RWPE1 (cell line): ENCODE measurements at regions not wholly inside any gene's neighbourhood (a gene's known extent, or its start where the extent isn't known, plus 50 kb on each side); places are given as distances from the start of the nearest gene placed in this dataset.

ENCODE experiments used
- CTCF ChIA-PET: fragments of 350-600 bp; sonication (Branson Sonifier 250); formaldehyde crosslinking; extraction: SDS; loops from one replicate; lab custom pipeline; 2021; lab: Yijun Ruan, JAX
- POLR2A ChIA-PET: fragments of 400-600 bp; formaldehyde crosslinking; extraction: SDS; loops from one replicate; lab custom pipeline; 2020; ENCODE audit warnings: antibody characterized with exemption; ENCODE audit not compliant: low non-redundant PET; lab: Yijun Ruan, JAX
- DNase-seq: peaks from one replicate; pipeline ENCODE4 v3.0.0; 2012; ENCODE audit warnings: low spot score
- H3K27ac ChIP-seq: fragments of 450-650 bp; 2 replicates; pipeline ENCODE4 v1.5.1; 2017
- TF ChIP-seq, protein P1 (sequence below): fragments of 450-650 bp; conservative IDR thresholded peaks from 2 replicates; pipeline ENCODE4 v1.5.1; 2017; ENCODE audit warnings: low read depth, mild to moderate bottlenecking

DNA sequence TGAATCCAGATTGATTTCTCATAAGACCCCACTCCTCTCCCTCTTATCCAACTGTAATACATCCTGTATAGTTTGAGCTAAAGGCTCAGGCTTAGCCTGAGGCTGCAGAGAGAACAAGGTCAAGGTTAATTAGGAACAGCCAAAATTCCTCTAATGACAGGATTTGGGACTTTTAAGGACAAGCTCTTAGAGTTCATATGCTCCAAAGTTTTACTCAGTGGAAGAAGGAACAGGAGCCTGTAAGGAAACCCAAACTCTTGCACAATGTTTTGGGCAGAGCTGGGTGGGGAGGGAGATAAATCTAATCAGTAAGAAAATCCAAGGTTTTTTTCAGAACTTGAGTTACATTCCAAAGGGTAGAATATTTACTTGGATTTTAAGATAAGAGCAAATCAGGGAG lies 238.8 kb downstream of the QDPR start:
- TF ChIP-seq, protein P1, sequence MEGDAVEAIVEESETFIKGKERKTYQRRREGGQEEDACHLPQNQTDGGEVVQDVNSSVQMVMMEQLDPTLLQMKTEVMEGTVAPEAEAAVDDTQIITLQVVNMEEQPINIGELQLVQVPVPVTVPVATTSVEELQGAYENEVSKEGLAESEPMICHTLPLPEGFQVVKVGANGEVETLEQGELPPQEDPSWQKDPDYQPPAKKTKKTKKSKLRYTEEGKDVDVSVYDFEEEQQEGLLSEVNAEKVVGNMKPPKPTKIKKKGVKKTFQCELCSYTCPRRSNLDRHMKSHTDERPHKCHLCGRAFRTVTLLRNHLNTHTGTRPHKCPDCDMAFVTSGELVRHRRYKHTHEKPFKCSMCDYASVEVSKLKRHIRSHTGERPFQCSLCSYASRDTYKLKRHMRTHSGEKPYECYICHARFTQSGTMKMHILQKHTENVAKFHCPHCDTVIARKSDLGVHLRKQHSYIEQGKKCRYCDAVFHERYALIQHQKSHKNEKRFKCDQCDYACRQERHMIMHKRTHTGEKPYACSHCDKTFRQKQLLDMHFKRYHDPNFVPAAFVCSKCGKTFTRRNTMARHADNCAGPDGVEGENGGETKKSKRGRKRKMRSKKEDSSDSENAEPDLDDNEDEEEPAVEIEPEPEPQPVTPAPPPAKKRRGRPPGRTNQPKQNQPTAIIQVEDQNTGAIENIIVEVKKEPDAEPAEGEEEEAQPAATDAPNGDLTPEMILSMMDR = no peak
- no peak overlapping the region for H3K27ac ChIP-seq
- no peak for DNase-seq
- CTCF ChIA-PET = interaction anchor here (0.6 kb wide), 1 partner anchor 61 kb away, joined by 6 read pairs; no protein-coding TSS in a partner anchor
- POLR2A ChIA-PET = no interaction called here

DNA sequence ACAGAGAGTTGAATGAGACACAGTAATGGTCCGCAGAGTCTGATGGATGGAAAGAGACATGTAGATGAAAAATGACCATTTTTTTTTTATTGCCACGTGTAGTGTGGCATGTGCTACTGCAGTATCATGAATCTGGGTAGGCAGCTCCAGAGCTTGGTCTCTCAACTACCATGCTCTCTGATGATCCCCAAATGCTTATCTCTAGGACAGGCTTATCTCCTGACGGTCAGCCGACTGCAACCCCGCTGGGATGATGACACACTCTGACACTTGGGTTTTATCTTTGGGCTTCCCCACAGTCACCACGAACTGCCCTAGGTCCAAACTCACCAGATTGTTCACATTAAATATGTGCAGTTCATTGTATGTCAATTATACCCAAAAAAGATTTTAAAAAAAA lies 239.7 kb downstream of the QDPR start:
- CTCF ChIA-PET = no interaction called here
- DNase-seq = no peak
- no peak overlapping the region for H3K27ac ChIP-seq
- TF ChIP-seq, protein P1 = no peak
- POLR2A ChIA-PET = no interaction called here

DNA sequence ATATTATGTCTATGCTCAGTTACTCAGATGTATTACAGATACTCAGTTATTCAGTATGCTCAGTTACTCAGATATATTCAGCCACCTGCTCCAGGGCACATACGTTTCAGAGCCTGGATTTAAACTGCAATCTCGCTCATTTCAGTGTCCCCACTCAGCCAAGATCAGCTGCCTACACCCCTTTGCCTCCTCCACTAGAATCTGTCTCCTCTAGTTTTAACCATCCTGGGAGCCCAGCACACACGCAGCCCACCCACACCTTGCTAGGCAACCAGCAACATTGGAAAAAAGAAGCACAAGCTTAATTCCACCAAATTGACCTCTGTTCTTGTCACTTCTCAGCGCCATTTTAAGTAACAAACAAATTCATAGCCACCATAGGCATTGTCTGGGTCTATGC lies 246.2 kb downstream of the QDPR start:
- no peak for DNase-seq
- ChIA-PET CTCF (no interaction called here), POLR2A (no interaction called here)
- H3K27ac ChIP-seq = no peak overlapping the region
- TF ChIP-seq, protein P1 = no peak

DNA sequence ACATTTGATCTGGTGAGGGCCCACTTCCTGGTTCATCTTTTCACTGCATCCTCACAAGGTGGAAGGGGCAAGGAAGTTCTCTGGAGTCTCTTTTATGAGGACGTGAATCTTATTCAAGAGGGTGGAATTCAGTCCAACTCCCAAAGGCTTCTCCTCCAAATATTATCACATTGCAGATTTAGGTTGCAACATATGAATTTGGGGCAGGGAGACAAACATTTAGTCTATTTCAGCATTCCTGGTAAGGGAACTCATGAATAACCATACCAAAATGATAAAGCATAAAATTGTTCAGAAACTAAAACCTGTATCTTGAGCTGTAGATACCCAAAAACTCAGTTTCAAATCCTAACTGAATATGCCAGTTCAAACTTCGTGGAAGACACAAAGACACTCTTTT lies 246.8 kb downstream of the QDPR start:
- DNase-seq = no peak
- POLR2A ChIA-PET = no interaction called here
- TF ChIP-seq, protein P1 = no peak
- H3K27ac ChIP-seq = no peak overlapping the region
- CTCF ChIA-PET = no interaction called here

DNA sequence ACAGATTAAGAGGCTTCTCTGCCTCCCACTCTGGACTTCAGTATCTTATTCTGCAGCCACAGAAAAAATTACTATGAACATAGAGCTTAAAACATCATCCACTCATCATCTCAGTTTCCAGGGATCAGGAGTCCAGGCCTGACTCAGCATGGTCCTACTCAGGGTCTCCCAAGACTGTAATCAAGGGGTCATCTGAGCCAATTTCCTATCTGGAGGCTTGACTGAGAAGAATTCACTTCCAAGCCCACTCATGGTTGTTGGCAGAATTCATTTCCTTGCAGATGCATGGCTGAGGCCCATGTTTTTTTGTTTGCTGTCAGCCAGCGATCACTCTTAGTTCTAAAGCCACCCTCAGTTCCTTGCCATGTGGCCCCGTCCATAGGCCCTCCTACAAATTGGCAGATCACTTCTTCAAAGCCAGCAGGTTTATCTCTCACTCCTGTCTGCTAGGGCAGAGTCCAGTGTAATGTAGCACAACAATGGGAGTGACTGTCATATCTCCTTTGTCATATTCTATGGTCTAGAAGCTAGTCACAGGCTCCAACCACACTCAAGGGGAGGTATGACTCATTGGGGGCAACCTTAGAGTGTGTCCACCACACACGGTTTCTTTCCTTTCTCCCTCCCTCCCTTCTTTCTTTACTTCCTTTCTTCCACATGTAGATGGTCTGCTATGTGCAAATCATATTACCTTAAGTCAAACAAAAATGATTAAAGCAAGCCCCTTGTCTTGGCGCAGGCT lies 251.6 kb downstream of the QDPR start:
- TF ChIP-seq, protein P1 = no peak
- CTCF ChIA-PET = no interaction called here

DNA sequence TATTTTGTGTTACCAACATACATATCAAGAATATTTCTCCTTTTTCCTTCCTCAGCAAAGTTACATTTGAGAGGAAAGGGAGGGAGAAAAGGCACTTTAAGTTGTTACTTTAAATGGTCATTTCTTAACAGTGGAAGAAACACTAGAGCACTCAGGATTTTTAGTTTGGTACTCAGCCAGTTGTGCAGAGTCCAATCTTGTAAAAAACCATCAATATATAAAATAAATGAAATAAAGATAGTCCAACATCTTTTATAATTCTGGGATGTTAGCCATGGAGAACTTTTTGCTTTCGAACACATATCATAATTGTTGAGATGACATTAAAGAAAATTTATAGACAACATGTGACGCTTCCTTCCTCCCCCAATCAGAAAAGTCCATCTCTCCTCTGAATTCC lies 253.8 kb downstream of the QDPR start:
- DNase-seq = no peak
- H3K27ac ChIP-seq = no peak overlapping the region
- POLR2A ChIA-PET = no interaction called here
- TF ChIP-seq, protein P1 = no peak
- CTCF ChIA-PET = no interaction called here

More for the DNA sequence above, 251.6 kb downstream of the QDPR start:
- no peak for DNase-seq
- POLR2A ChIA-PET = no interaction called here
- no peak overlapping the region for H3K27ac ChIP-seq
